ENCODE measurements at regions not wholly inside any gene's neighbourhood (a gene's known extent, or its start where the extent isn't known, plus 50 kb on each side); places are given as distances from the start of the nearest gene placed in this dataset.

DNA sequence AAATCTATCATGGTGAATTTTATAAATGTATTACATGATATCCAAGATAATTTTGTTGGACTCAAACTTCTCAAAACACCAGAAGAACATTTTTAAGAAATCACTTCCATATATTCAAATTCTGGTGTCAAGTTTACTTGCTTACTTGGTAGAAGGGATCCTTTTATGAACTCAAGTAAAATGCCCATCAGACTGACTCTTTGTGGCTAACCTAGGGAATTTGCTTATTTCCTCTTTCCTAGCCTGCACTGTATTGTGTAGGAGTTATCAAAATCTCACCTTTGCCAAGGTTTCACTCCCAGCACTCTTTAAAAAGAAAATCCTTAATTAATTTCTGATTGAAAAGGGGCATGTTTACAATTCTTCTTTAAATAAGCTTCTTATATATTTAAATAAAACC is 196.5 kb downstream of the DUSP6 start:
- no peak overlapping the region for H3K4me3 ChIP-seq
- no peak overlapping the region for H3K27ac ChIP-seq
- H3K36me3 ChIP-seq (replicated peaks; ENCODE audit: insufficient read depth, low read depth): no peaks in the 10 kb centered on the region
- H4K20me1 ChIP-seq (ENCODE audit: insufficient read depth, poor library complexity, severe bottlenecking): no peaks in the 10 kb centered on the region
- H3K79me2 ChIP-seq: no peaks in the 10 kb centered on the region
- H3K4me1 ChIP-seq (ENCODE audit: insufficient read depth): peaks cover 10% of the 10 kb centered on the region
- H3K27me3 ChIP-seq: no peaks in the 10 kb centered on the region
- TF ChIP-seq CTCF (IDR thresholded peaks at IDR 0.05; ENCODE audit: poor library complexity): no peak
- no peak for TF ChIP-seq EZH2 (IDR thresholded peaks at IDR 0.05; ENCODE audit: borderline replicate concordance)
- TF ChIP-seq EZH2phosphoT487 (IDR thresholded peaks at IDR 0.05; ENCODE audit: low read depth, severe bottlenecking, unreplicated experiment): no peak
- no peaks in the 10 kb centered on the region for H3K9me2 ChIP-seq (replicated peaks; ENCODE audit: insufficient read depth)
- H3K4me2 ChIP-seq: no peak overlapping the region
- no peaks in the 10 kb centered on the region for H3K9me3 ChIP-seq (ENCODE audit: low read depth)
- no peak for DNase-seq (ENCODE audit: low spot score)
- H2AFZ ChIP-seq: no peak overlapping the region

DNA sequence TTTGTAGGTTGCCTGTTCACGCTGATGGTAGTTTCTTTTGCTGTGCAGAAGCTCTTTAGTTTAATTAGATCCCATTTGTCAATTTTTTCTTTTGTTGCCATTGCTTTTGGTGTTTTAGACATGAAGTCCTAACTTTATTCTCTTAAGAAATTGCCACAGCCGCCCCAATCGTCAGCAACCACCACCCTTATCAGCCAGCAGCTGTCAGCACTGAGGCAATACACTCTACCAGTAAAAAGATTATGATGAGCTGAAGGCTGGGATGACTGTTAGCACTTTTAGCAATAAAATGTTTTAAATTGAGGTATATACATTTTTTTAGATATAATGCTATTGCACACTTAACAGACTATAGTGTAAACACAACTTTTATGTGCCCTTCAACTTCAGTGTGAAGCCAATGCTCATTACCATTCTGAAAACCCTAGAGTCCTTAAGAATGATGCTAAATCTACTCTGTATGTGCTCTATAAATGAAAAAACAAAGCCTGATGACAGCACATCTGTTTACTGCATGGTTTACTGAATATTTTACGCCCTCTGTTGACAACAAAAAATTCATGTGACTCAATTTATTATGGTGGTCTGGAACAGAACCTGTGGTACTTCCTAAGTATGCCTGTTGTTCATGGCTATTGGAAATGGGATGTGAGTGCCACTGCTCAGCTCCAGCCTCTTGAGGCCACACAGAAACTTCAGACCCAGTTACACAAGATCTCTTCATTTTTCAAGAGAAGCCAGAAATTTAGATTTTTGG is 197.4 kb downstream of the DUSP6 start:
- WGBS (ENCODE audit: low lambda C conversion rate, missing lambda C conversion rate): 52% methylated on average over 4 of the region's 4 CpGs
- Histone ChIP-seq H3K9me2 (replicated peaks; ENCODE audit: insufficient read depth) (no peaks in the 10 kb centered on the region), H3K27ac (no peak overlapping the region), H3K9me3 (ENCODE audit: low read depth) (no peaks in the 10 kb centered on the region), H3K27me3 (no peaks in the 10 kb centered on the region), H3K4me2 (no peak overlapping the region), H2AFZ (no peak overlapping the region), H4K20me1 (ENCODE audit: insufficient read depth, poor library complexity, severe bottlenecking) (no peaks in the 10 kb centered on the region), H3K79me2 (no peaks in the 10 kb centered on the region), H3K4me1 (ENCODE audit: insufficient read depth) (peaks cover 5% of the 10 kb centered on the region), H3K36me3 (replicated peaks; ENCODE audit: insufficient read depth, low read depth) (no peaks in the 10 kb centered on the region), H3K4me3 (no peak overlapping the region)
- no peak for TF ChIP-seq EZH2 (IDR thresholded peaks at IDR 0.05; ENCODE audit: borderline replicate concordance)
- TF ChIP-seq EZH2phosphoT487 (IDR thresholded peaks at IDR 0.05; ENCODE audit: low read depth, severe bottlenecking, unreplicated experiment): no peak
- peak; percentile 28 for TF ChIP-seq CTCF (IDR thresholded peaks at IDR 0.05; ENCODE audit: poor library complexity)
- DNase-seq (ENCODE audit: low spot score): peak; percentile 6

- Histone ChIP-seq H3K4me2 (no peak overlapping the region), H3K4me1 (ENCODE audit: insufficient read depth) (peaks cover 5% of the 10 kb centered on the region), H3K27ac (no peak overlapping the region), H3K36me3 (replicated peaks; ENCODE audit: insufficient read depth, low read depth) (no peaks in the 10 kb centered on the region), H4K20me1 (ENCODE audit: insufficient read depth, poor library complexity, severe bottlenecking) (no peaks in the 10 kb centered on the region), H3K27me3 (no peaks in the 10 kb centered on the region), H3K9me2 (replicated peaks; ENCODE audit: insufficient read depth) (no peaks in the 10 kb centered on the region), H3K79me2 (no peaks in the 10 kb centered on the region), H3K4me3 (no peak overlapping the region), H2AFZ (no peak overlapping the region), H3K9me3 (ENCODE audit: low read depth) (no peaks in the 10 kb centered on the region)
- no peak for DNase-seq (ENCODE audit: low spot score)
- TF ChIP-seq EZH2 (IDR thresholded peaks at IDR 0.05; ENCODE audit: borderline replicate concordance): no peak
- TF ChIP-seq CTCF (IDR thresholded peaks at IDR 0.05; ENCODE audit: poor library complexity): no peak
- no peak for TF ChIP-seq EZH2phosphoT487 (IDR thresholded peaks at IDR 0.05; ENCODE audit: low read depth, severe bottlenecking, unreplicated experiment)
Observed at GRCh38 chr12:89153341-89153740, 199.0 kb downstream of the DUSP6 start.

Data from hepatocyte (in vitro differentiated cells).